DMS79 treated with DMSO at 0.1 percent for 48 hours (cell line): ENCODE measurements at regions not wholly inside any gene's neighbourhood (a gene's known extent, or its start where the extent isn't known, plus 50 kb on each side); places are given as distances from the start of the nearest gene placed in this dataset.
"Not testable (repeated sequence)": the region's sequence is repeated elsewhere in the genome, so short reads cannot be mapped to it uniquely, and the experiment has no call there.

ENCODE experiments used
- DNase-seq: peaks from one replicate; lab custom pipeline; 2025; lab: John Stamatoyannopoulos, UW

- DNase-seq, result peak; percentile 5
These were observed 55.3 kb upstream of the SLCO6A1 start for GRCh38 chr5:102554082-102554481.

- peak; percentile 2 for DNase-seq
These were observed 55.9 kb upstream of the SLCO6A1 start for GRCh38 chr5:102554728-102555127.

DNA sequence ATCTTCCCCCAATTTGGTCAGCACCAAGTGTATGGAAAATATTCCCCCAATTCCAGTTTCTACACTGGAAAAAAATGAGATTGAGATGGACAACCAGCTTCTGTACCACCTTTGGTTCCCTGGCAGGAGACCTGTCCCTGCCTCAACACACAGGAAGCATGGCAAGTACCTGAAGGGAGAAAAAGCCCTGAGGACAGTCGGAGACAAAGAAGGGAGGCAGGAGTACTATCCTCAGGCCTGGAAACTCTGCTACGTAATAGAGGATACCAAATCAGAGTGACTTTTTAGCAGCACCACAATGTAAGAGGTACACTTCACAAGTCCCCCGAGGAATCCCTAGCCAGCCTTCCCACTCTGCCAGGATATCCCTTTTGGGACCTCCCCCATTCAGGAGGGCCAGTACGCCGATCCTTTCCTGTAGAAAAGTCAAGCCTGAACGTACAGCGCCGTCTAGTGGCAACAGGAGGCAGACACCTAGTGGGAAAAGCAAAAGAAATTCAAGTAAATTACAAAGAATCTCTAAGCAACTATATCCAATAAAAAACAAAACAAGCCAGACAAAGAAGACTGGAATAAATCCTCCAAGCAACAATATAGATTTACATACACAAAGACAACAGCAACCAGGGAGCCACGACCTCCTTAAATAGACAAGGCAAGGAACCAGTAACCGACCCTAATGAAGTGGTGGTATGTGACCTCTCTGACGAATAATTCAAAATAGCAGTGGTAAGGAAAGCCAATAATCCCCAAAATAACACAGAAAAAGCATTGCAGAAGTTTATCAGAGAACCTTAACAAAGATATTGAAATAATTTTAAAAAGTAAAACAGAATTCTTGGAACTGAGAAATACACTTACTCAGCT lies 63.3 kb upstream of the SLCO6A1 start:
- DNase-seq, result no peak

- DNase-seq, result no peak
These were observed 71.9 kb upstream of the SLCO6A1 start for GRCh38 chr5:102570747-102571146.

GRCh38 chr5:102578362-102578761 lies 79.6 kb upstream of the SLCO6A1 start:
- no peak for DNase-seq

DNA sequence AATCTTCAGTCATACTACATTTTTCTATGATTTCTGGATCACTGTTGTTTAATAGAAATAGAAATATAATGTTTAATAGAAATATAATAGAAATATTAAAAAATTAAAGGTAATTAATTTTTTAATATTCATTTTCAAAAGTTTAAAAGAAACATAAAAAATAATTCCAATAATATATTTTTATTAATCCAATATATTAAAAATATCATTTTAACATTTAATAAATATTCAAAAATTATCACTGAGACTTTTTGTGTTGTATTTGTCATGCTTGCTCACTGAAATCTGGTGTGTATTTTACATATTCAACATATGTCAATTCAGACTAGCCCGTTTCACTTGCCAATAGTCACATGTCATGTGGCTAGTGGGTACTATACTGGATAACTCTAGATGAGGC lies 80.6 kb upstream of the SLCO6A1 start:
- DNase-seq, result no peak

DNA sequence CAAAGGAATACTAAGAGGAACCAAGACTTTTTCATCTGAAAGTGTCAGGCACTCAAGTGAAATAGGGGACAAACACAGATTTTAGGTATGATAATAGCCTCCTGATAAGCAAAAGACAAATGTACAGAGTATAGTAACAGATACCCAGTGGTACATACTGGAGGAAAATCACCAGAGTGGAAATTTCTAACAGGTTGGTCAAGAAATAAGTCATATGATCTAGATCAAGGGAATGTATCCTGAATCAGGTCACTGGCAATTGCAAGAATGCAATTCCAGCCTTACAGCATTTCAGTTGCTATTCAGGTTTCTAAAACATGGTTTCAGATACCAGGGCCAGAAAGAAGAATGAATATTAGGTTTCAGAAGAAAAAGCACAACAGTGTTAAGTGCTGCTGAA lies 82.2 kb upstream of the SLCO6A1 start:
- DNase-seq, result no peak

- DNase-seq, result no peak
These were observed 83.9 kb upstream of the SLCO6A1 start for GRCh38 chr5:102582696-102583095.

DNA sequence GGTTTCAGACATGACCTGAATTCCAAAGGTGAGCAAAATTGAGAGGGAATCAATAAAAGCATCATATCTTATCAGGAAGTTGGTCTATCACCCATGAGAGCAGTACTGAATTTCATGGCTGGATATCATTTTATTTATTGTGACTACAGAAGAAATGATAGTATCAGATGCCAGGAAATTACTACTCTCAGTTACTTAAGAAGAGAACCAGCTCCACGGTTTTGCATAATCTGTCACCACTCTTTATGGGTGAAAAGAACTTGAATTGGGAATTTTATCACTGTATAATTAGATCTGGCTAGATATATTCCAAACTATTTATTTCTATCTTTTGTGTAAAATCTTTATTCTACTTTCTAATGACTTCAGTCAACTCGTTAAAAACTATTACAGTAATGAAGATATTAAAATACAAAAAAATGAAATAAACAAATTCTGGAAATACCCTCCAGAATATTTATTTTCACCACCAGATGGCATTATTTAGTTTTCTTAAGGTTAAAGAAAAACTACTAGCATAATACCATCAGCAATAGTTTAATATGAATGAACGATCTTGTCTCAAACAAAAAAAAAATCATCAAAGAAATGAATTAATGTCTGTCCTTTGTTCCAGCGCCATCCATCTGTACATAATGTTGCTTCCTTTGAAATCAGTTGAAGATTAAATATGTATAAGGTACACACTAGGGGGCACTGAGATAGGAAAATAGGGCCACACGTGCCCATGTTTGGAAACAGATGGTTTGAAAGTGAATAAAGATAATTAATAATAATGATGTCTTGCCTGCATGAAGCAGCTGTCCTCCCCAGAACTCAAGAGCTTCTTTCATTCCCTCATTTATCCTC lies 84.7 kb upstream of the SLCO6A1 start:
- DNase-seq, result peak; percentile 29

DNA sequence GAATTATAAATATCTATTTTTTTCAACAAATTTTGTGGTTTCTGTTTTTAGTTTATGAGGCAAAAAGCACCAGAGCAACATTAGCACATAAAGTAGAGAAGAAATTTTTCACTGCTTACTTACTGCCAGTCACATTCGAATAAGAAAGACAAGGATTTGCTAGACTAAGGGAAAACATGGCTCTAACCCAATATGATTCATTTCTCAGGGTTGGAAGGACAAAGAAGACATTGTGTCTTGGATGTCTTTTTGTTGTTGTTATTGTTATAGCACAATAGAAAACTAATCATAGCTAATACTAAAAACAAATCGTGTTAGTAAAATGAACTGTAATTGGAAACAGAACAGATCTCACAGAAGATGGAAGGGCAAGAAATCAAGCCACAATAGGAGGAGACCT lies 90.9 kb upstream of the SLCO6A1 start:
- no peak for DNase-seq

GRCh38 chr5:102590467-102590866 lies 91.7 kb upstream of the SLCO6A1 start:
- DNase-seq, result no peak

GRCh38 chr5:102591650-102592049 lies 92.8 kb upstream of the SLCO6A1 start:
- DNase-seq, result no peak

DNA sequence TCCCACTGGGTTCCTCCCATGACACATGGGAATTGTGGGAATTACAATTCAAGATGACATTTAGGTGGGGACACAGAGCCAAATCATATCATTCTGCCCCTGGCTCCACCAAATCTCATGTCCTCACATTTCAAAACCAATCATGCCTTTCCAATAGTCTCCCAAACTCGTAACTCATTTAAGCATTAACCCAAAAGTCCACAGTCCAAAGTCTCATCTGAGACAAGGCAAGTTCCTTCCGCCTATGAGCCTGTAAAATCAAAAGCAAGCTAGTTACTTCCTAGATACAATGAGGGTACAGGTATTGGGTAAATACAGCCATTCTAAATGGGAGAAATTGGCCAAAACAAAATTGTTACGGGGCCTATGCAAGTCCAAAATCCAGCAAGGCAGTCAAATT lies 93.8 kb upstream of the SLCO6A1 start:
- not testable (repeated sequence) for DNase-seq

DNA sequence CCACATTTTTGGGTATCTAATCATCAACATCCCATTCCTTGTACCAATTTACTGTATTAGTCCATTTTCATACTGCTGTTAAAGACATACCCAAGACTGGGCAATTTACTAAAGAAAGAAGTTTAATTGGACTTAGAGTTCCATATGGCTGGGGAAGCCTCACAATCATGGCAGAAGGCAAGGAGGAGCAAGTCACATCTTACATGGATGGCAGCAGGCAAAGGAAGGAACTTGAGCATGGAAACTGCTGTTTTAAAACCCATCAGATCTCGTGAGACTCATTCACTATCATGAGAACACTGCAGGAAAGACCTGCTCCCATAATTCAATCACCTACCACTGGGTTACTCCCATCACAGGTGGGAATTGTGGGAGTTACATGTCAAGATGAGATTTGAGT lies 95.4 kb upstream of the SLCO6A1 start:
- no peak for DNase-seq

DNA sequence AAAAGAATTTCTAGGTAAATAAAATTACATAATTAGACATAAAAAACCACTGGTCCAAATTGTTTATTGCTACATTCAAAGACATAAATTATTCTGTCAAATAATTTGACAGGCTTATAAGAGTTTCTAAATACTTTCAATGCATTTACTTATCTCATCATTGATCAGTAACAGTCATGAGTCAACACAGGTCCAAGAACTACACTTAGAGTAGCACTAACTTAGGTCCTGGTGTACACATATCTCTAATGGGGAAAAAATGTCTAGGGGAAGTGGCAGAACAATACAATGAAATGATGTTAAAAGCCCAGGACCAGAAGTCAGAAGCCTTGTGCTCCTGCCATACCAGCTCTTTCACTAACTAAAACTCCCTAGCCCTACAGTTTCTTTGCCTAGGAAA lies 96.5 kb upstream of the SLCO6A1 start:
- DNase-seq, result no peak

- no peak for DNase-seq
These were observed 97.3 kb upstream of the SLCO6A1 start for GRCh38 chr5:102596113-102596512.

- no peak for DNase-seq
These were observed 98.2 kb upstream of the SLCO6A1 start for GRCh38 chr5:102596951-102597350.

GRCh38 chr5:102599289-102599688 lies 100.5 kb upstream of the SLCO6A1 start:
- DNase-seq, result no peak

- DNase-seq, result no peak
These were observed 102.2 kb upstream of the SLCO6A1 start for GRCh38 chr5:102600964-102601363.

DNA sequence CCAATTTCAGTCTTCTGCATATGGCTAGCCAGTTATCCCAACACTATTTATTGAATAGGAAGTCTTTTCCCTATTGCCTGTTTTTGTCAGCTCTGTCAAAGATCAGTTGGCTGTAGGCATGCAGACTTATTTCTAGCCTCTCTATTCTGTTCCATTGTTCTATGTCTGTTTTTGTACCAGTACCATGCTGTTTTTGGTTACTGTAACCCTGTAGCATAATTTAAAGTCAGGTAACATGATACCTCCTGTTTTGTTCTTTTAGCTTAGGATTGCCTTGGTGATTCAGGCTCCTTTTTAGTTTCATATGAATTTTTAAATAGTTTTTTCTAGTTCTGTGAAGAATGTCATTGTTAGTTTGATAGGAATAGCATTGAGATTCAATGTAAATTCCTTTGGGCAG lies 104.9 kb upstream of the SLCO6A1 start:
- DNase-seq, result no peak

DNA sequence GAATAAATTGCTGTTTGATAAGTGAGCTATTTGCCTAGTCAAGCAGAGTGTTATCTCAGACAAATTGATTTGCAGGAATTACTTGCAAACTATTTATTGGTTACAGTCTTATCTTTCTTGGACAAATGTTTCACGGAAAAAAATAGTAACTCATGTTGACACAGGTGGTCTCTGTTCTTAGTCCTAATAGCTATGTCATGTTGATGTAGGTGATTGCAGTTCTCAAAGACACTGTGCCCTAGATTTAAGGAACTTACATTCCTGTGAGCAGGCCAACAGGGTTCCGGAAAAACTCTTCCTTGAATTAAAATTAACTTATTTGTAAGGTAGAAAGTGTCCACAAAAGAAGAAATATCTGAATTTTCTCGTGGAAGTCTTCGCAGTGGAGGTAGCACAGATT lies 109.6 kb upstream of the SLCO6A1 start:
- DNase-seq, result no peak

DNA sequence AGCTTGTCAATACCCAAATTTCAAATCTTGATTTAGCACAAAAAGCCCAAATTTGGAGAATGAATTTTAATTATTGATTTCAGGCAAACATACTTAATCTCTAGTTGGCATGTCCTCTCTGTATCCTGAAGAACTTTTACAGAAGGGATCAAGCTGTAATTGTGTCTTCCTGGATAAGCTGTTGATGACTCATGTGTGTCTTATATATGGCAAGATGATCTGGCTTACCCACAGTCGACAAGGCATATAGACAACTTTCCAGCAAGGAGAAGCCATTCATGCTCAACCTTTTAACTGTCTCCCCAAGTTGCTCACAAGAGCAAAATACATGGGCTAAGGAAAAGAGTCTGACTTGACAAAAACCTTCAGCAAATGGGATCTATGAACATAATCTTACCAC lies 112.5 kb upstream of the SLCO6A1 start:
- DNase-seq, result no peak

DNA sequence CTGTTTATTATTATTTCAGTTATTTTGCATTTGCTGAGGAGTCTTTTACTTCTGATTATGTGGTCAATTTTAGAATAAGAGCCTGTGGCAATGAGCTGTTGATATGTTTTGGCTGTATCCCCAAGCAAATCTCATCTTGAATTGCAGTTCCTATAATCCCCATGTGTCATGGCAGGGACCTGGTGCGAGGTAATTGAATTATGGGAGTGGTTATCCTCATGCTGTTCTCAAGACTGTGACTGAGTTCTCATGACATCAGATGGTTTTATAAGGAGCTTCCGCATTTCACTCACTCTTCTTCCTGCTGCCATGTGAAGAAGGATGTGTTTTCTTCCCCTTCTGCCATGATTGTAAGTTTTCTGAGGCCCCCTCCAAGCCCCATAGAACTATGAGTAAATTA lies 114.9 kb upstream of the SLCO6A1 start:
- DNase-seq, result no peak
